ENCODE measurements at regions not wholly inside any gene's neighbourhood (a gene's known extent, or its start where the extent isn't known, plus 50 kb on each side); places are given as distances from the start of the nearest gene placed in this dataset.

- H3K27ac Mint-ChIP-seq, result no peak overlapping the region
- ChIA-PET CTCF (interaction anchor here (0.6 kb wide), 1 partner anchor 9 kb away, joined by 3 read pairs; no protein-coding TSS in a partner anchor), POLR2A (interaction anchor here (0.6 kb wide), 1 partner anchor 1489 kb away, joined by 4 read pairs; no protein-coding TSS in a partner anchor)
- H3K4me1 Mint-ChIP-seq, result peaks cover 27% of the 10 kb centered on the region
- peaks cover 43% of the 10 kb centered on the region for H3K27me3 Mint-ChIP-seq (ENCODE audit: low read depth)
- no peak for ATAC-seq
- no peak overlapping the region for H3K4me3 Mint-ChIP-seq
- H3K9me3 Mint-ChIP-seq, result peaks cover 4% of the 10 kb centered on the region; the same call in 1 of the 2 replicates
- no peaks in the 10 kb centered on the region for H3K36me3 Mint-ChIP-seq
- no peak for TF ChIP-seq KAT7 (CRISPR knock-in tag; IDR thresholded peaks at IDR 0.05; ENCODE audit: borderline replicate concordance)
- TF ChIP-seq NFYB (CRISPR knock-in tag; conservative IDR thresholded peaks at IDR 0.05; ENCODE audit: low read depth), result no peak
- no peak for TF ChIP-seq ATF3 (CRISPR knock-in tag; conservative IDR thresholded peaks at IDR 0.05)
- no peak for TF ChIP-seq E2F4 (CRISPR knock-in tag; IDR thresholded peaks at IDR 0.05; ENCODE audit: borderline replicate concordance, low read depth)
- DNase-seq (ENCODE audit: low spot score), result no peak
Measured at GRCh38 chr2:160909781-160910242, 250.4 kb upstream of the TANK start.

- H3K4me1 Mint-ChIP-seq, result peaks cover 18% of the 10 kb centered on the region
- H3K9me3 Mint-ChIP-seq, result peaks cover 4% of the 10 kb centered on the region; the same call in 1 of the 2 replicates
- POLR2A ChIA-PET, result no interaction called here
- CTCF ChIA-PET, result no interaction called here
- H3K27ac Mint-ChIP-seq, result no peak overlapping the region
- DNase-seq (ENCODE audit: low spot score) (no peak), ATAC-seq (no peak)
- peaks cover 51% of the 10 kb centered on the region for H3K27me3 Mint-ChIP-seq (ENCODE audit: low read depth)
- H3K36me3 Mint-ChIP-seq, result no peaks in the 10 kb centered on the region
- no peak overlapping the region for H3K4me3 Mint-ChIP-seq
- TF ChIP-seq, protein P1, sequence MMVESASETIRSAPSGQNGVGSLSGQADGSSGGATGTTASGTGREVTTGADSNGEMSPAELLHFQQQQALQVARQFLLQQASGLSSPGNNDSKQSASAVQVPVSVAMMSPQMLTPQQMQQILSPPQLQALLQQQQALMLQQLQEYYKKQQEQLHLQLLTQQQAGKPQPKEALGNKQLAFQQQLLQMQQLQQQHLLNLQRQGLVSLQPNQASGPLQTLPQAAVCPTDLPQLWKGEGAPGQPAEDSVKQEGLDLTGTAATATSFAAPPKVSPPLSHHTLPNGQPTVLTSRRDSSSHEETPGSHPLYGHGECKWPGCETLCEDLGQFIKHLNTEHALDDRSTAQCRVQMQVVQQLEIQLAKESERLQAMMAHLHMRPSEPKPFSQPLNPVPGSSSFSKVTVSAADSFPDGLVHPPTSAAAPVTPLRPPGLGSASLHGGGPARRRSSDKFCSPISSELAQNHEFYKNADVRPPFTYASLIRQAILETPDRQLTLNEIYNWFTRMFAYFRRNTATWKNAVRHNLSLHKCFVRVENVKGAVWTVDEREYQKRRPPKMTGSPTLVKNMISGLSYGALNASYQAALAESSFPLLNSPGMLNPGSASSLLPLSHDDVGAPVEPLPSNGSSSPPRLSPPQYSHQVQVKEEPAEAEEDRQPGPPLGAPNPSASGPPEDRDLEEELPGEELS (CRISPR knock-in tag; IDR thresholded peaks at IDR 0.05), result no peak
- TF ChIP-seq, protein P2, sequence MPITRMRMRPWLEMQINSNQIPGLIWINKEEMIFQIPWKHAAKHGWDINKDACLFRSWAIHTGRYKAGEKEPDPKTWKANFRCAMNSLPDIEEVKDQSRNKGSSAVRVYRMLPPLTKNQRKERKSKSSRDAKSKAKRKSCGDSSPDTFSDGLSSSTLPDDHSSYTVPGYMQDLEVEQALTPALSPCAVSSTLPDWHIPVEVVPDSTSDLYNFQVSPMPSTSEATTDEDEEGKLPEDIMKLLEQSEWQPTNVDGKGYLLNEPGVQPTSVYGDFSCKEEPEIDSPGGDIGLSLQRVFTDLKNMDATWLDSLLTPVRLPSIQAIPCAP (CRISPR knock-in tag; IDR thresholded peaks at IDR 0.05), result no peak
- TF ChIP-seq, protein P3, sequence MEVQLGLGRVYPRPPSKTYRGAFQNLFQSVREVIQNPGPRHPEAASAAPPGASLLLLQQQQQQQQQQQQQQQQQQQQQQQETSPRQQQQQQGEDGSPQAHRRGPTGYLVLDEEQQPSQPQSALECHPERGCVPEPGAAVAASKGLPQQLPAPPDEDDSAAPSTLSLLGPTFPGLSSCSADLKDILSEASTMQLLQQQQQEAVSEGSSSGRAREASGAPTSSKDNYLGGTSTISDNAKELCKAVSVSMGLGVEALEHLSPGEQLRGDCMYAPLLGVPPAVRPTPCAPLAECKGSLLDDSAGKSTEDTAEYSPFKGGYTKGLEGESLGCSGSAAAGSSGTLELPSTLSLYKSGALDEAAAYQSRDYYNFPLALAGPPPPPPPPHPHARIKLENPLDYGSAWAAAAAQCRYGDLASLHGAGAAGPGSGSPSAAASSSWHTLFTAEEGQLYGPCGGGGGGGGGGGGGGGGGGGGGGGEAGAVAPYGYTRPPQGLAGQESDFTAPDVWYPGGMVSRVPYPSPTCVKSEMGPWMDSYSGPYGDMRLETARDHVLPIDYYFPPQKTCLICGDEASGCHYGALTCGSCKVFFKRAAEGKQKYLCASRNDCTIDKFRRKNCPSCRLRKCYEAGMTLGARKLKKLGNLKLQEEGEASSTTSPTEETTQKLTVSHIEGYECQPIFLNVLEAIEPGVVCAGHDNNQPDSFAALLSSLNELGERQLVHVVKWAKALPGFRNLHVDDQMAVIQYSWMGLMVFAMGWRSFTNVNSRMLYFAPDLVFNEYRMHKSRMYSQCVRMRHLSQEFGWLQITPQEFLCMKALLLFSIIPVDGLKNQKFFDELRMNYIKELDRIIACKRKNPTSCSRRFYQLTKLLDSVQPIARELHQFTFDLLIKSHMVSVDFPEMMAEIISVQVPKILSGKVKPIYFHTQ (CRISPR knock-in tag; IDR thresholded peaks at IDR 0.05), result no peak
- TF ChIP-seq FOXP1 (CRISPR knock-in tag; IDR thresholded peaks at IDR 0.05; ENCODE audit: borderline replicate concordance) (no peak), CREM (CRISPR knock-in tag; IDR thresholded peaks at IDR 0.05) (no peak), ZNF219 (CRISPR knock-in tag; IDR thresholded peaks at IDR 0.05; ENCODE audit: borderline replicate concordance) (no peak), NFATC4 (CRISPR knock-in tag; IDR thresholded peaks at IDR 0.05) (no peak), MXD4 (CRISPR knock-in tag; IDR thresholded peaks at IDR 0.05; ENCODE audit: borderline replicate concordance) (no peak), TCF7 (CRISPR knock-in tag; IDR thresholded peaks at IDR 0.05; ENCODE audit: low read depth) (no peak), IRF2 (CRISPR knock-in tag; IDR thresholded peaks at IDR 0.05; ENCODE audit: borderline replicate concordance, low read depth) (no peak), EMX1 (CRISPR knock-in tag; IDR thresholded peaks at IDR 0.05) (no peak), ATF1 (CRISPR knock-in tag; IDR thresholded peaks at IDR 0.05) (no peak), FOXK1 (CRISPR knock-in tag; IDR thresholded peaks at IDR 0.05) (no peak), CBFB (CRISPR knock-in tag; IDR thresholded peaks at IDR 0.05; ENCODE audit: low read depth) (no peak)
- TF ChIP-seq, protein P4, sequence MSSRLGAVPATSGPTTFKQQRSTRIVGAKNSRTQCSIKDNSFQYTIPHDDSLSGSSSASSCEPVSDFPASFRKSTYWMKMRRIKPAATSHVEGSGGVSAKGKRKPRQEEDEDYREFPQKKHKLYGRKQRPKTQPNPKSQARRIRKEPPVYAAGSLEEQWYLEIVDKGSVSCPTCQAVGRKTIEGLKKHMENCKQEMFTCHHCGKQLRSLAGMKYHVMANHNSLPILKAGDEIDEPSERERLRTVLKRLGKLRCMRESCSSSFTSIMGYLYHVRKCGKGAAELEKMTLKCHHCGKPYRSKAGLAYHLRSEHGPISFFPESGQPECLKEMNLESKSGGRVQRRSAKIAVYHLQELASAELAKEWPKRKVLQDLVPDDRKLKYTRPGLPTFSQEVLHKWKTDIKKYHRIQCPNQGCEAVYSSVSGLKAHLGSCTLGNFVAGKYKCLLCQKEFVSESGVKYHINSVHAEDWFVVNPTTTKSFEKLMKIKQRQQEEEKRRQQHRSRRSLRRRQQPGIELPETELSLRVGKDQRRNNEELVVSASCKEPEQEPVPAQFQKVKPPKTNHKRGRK (CRISPR knock-in tag; IDR thresholded peaks at IDR 0.05; ENCODE audit: borderline replicate concordance), result no peak
- TF ChIP-seq, protein P5, sequence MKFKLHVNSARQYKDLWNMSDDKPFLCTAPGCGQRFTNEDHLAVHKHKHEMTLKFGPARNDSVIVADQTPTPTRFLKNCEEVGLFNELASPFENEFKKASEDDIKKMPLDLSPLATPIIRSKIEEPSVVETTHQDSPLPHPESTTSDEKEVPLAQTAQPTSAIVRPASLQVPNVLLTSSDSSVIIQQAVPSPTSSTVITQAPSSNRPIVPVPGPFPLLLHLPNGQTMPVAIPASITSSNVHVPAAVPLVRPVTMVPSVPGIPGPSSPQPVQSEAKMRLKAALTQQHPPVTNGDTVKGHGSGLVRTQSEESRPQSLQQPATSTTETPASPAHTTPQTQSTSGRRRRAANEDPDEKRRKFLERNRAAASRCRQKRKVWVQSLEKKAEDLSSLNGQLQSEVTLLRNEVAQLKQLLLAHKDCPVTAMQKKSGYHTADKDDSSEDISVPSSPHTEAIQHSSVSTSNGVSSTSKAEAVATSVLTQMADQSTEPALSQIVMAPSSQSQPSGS (CRISPR knock-in tag; IDR thresholded peaks at IDR 0.05; ENCODE audit: borderline replicate concordance, low read depth), result no peak
- TF ChIP-seq, protein P6, sequence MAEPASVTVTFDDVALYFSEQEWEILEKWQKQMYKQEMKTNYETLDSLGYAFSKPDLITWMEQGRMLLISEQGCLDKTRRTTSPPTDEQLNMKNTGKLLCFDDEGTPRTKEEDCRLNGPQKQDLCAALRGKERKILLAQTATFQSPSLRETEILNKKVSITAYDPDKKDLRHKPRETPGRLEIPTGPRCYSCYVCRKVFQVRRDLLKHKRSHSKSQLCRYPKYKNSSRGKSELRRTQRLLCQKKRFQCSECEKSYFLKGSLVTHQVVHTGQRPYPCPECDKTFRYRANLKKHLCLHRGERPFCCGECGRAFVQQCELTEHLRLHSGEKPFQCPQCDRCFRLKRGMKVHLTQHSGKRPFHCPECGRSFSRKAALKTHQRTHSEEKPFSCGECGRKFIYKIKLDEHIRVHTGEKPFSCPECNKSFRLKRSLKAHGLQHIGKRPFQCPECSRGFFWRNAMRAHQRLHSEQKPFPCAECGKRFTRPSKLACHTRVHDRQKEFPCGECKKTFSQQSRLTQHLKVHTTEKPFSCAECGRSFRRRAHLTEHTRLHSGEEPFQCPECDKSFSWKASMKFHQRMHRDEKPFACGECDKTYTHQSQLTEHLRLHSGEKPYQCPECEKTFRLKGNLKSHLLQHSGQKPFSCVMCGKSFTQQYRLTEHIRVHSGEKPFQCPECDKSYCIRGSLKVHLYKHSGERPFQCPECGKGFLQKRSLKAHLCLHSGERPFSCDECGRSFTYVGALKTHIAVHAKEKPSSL (CRISPR knock-in tag; conservative IDR thresholded peaks at IDR 0.05), result no peak
- TF ChIP-seq, protein P7, sequence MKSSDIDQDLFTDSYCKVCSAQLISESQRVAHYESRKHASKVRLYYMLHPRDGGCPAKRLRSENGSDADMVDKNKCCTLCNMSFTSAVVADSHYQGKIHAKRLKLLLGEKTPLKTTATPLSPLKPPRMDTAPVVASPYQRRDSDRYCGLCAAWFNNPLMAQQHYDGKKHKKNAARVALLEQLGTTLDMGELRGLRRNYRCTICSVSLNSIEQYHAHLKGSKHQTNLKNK (CRISPR knock-in tag; IDR thresholded peaks at IDR 0.05), result no peak
Measured at GRCh38 chr2:160910681-160911080, 249.5 kb upstream of the TANK start.
